ENCODE measurements at regions not wholly inside any gene's neighbourhood (a gene's known extent, or its start where the extent isn't known, plus 50 kb on each side); places are given as distances from the start of the nearest gene placed in this dataset.

- no peak for DNase-seq
Observed at GRCh38 chr1:204736836-204737235, 51.3 kb upstream of the LRRN2 start.

- DNase-seq = no peak
Observed at GRCh38 chr1:204738506-204738905, 53.0 kb upstream of the LRRN2 start.

- no peak for DNase-seq
Observed at GRCh38 chr1:204740354-204740753, 54.8 kb upstream of the LRRN2 start.

GRCh38 chr1:204741440-204741839 is 55.9 kb upstream of the LRRN2 start:
- no peak for DNase-seq

GRCh38 chr1:204742676-204743251 is 57.2 kb upstream of the LRRN2 start:
- DNase-seq = no peak

GRCh38 chr1:204744107-204744779 is 58.7 kb upstream of the LRRN2 start:
- DNase-seq = no peak

- peak; percentile 31 for DNase-seq
Observed at GRCh38 chr1:204746838-204747442, 61.4 kb upstream of the LRRN2 start.

- DNase-seq = no peak
Observed at GRCh38 chr1:204751480-204751879, 65.9 kb upstream of the LRRN2 start.

GRCh38 chr1:204751883-204752687 is 66.5 kb upstream of the LRRN2 start:
- no peak for DNase-seq

GRCh38 chr1:204752688-204753040 is 67.1 kb upstream of the LRRN2 start:
- DNase-seq = no peak

GRCh38 chr1:204754821-204755220 is 69.3 kb upstream of the LRRN2 start:
- no peak for DNase-seq

GRCh38 chr1:204756349-204756748 is 70.8 kb upstream of the LRRN2 start:
- DNase-seq = no peak

- DNase-seq = no peak
Observed at GRCh38 chr1:204756811-204757210, 71.3 kb upstream of the LRRN2 start.

GRCh38 chr1:204758601-204759000 is 73.1 kb upstream of the LRRN2 start:
- no peak for DNase-seq

GRCh38 chr1:204760350-204760749 is 74.8 kb upstream of the LRRN2 start:
- DNase-seq = no peak

- DNase-seq = no peak
Observed at GRCh38 chr1:204760757-204761156, 75.2 kb upstream of the LRRN2 start.

- DNase-seq = peak; percentile 5
Observed at GRCh38 chr1:204763773-204764427, 78.4 kb upstream of the LRRN2 start.

- no peak for DNase-seq
Observed at GRCh38 chr1:204769997-204770396, 84.5 kb upstream of the LRRN2 start.

GRCh38 chr1:204771358-204771757 is 85.8 kb upstream of the LRRN2 start:
- no peak for DNase-seq

- DNase-seq = no peak
Observed at GRCh38 chr1:204773246-204773645, 87.7 kb upstream of the LRRN2 start.

GRCh38 chr1:204775546-204775945 is 90.0 kb upstream of the LRRN2 start:
- DNase-seq = no peak

- DNase-seq = no peak
Observed at GRCh38 chr1:204777591-204777990, 92.1 kb upstream of the LRRN2 start.

GRCh38 chr1:204780630-204781029 is 90.0 kb upstream of the NFASC start:
- DNase-seq = no peak

Data from KG1 (cell line).